ENCODE measurements at regions not wholly inside any gene's neighbourhood (a gene's known extent, or its start where the extent isn't known, plus 50 kb on each side); places are given as distances from the start of the nearest gene placed in this dataset.

DNA sequence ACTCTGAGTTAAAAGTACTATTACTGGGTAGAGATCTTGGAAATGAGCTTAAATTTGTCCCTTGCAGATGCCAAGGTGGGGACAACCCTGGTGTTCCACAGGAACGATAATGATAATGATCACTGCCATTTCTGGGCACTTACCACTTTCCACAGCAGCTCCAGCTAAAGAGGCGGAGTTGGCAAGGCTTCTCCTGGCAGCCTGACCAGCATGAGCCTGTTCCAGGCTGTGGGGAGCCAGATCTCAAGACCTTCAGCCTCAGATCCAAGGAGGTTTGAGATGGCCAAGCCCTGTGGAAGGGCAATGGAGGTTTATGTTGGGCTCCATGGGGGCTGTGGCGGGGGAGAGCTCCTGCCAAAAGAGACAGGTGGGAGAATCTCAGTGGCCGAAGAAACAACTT, 244.9 kb upstream of the MVB12B start:
- TF ChIP-seq DPF2 (IDR thresholded peaks at IDR 0.05): no peak
- no peak for TF ChIP-seq MTA3 (IDR thresholded peaks at IDR 0.05; ENCODE audit: borderline replicate concordance, low read length)
- TF ChIP-seq, protein P1, sequence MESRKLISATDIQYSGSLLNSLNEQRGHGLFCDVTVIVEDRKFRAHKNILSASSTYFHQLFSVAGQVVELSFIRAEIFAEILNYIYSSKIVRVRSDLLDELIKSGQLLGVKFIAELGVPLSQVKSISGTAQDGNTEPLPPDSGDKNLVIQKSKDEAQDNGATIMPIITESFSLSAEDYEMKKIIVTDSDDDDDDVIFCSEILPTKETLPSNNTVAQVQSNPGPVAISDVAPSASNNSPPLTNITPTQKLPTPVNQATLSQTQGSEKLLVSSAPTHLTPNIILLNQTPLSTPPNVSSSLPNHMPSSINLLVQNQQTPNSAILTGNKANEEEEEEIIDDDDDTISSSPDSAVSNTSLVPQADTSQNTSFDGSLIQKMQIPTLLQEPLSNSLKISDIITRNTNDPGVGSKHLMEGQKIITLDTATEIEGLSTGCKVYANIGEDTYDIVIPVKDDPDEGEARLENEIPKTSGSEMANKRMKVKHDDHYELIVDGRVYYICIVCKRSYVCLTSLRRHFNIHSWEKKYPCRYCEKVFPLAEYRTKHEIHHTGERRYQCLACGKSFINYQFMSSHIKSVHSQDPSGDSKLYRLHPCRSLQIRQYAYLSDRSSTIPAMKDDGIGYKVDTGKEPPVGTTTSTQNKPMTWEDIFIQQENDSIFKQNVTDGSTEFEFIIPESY (IDR thresholded peaks at IDR 0.05): no peak
- no peak for TF ChIP-seq ZNF207 (IDR thresholded peaks at IDR 0.05; ENCODE audit: borderline replicate concordance)
- no peak for TF ChIP-seq SIN3A (IDR thresholded peaks at IDR 0.05; ENCODE audit: low read depth, low read length)
- no peak for TF ChIP-seq NFIC (IDR thresholded peaks at IDR 0.05; ENCODE audit: low read depth, low read length)

Measured in GM12878 (cell line).